ENCODE measurements at regions not wholly inside any gene's neighbourhood (a gene's known extent, or its start where the extent isn't known, plus 50 kb on each side); places are given as distances from the start of the nearest gene placed in this dataset.

- TF ChIP-seq EP300 (IDR thresholded peaks at IDR 0.05; ENCODE audit: borderline replicate concordance) (no peak), ZBTB7A (IDR thresholded peaks at IDR 0.05; ENCODE audit: low read depth) (no peak), EGR1 (IDR thresholded peaks at IDR 0.05) (no peak), TAF1 (IDR thresholded peaks at IDR 0.05; ENCODE audit: low read depth) (no peak), USF1 (IDR thresholded peaks at IDR 0.05) (no peak), NFIC (IDR thresholded peaks at IDR 0.05) (no peak), TEAD4 (IDR thresholded peaks at IDR 0.05) (no peak), REST (IDR thresholded peaks at IDR 0.05; ENCODE audit: low read depth) (no peak), RAD21 (IDR thresholded peaks at IDR 0.05; ENCODE audit: low read depth) (no peak)
Measured at GRCh38 chr9:14524873-14525515, 168.2 kb downstream of the ZDHHC21 start.

GRCh38 chr9:14523545-14523944 is 169.7 kb downstream of the ZDHHC21 start:
- TF ChIP-seq TEAD4 (IDR thresholded peaks at IDR 0.05), result no peak
- no peak for TF ChIP-seq EGR1 (IDR thresholded peaks at IDR 0.05)
- no peak for TF ChIP-seq MAX (IDR thresholded peaks at IDR 0.05)
- TF ChIP-seq RAD21 (IDR thresholded peaks at IDR 0.05; ENCODE audit: low read depth), result no peak
- TF ChIP-seq CREB1 (IDR thresholded peaks at IDR 0.05; ENCODE audit: low read depth), result no peak

- TF ChIP-seq YY1 (IDR thresholded peaks at IDR 0.05; ENCODE audit: low read depth) (no peak), MAX (IDR thresholded peaks at IDR 0.05) (no peak), EP300 (IDR thresholded peaks at IDR 0.05; ENCODE audit: borderline replicate concordance) (no peak), REST (IDR thresholded peaks at IDR 0.05; ENCODE audit: low read depth) (no peak), EGR1 (IDR thresholded peaks at IDR 0.05) (no peak), FOXM1 (IDR thresholded peaks at IDR 0.05; ENCODE audit: borderline replicate concordance, low read depth) (no peak), RAD21 (IDR thresholded peaks at IDR 0.05; ENCODE audit: low read depth) (no peak), TCF12 (IDR thresholded peaks at IDR 0.05; ENCODE audit: low read depth) (no peak), USF1 (IDR thresholded peaks at IDR 0.05) (no peak)
Measured at GRCh38 chr9:14522627-14523379, 170.4 kb downstream of the ZDHHC21 start.

GRCh38 chr9:14520341-14520740 is 172.9 kb downstream of the ZDHHC21 start:
- TF ChIP-seq YY1 (IDR thresholded peaks at IDR 0.05; ENCODE audit: low read depth), result no peak
- TF ChIP-seq CEBPB (IDR thresholded peaks at IDR 0.05), result no peak
- TF ChIP-seq TAF1 (IDR thresholded peaks at IDR 0.05; ENCODE audit: low read depth), result no peak
- TF ChIP-seq REST (IDR thresholded peaks at IDR 0.05; ENCODE audit: low read depth), result no peak
- no peak for TF ChIP-seq TEAD4 (IDR thresholded peaks at IDR 0.05)
- TF ChIP-seq RAD21 (IDR thresholded peaks at IDR 0.05; ENCODE audit: low read depth), result no peak
- no peak for TF ChIP-seq EP300 (IDR thresholded peaks at IDR 0.05; ENCODE audit: borderline replicate concordance)
- TF ChIP-seq ZBTB7A (IDR thresholded peaks at IDR 0.05; ENCODE audit: low read depth), result no peak
